ENCODE measurements at regions not wholly inside any gene's neighbourhood (a gene's known extent, or its start where the extent isn't known, plus 50 kb on each side); places are given as distances from the start of the nearest gene placed in this dataset.

- no peak for TF ChIP-seq CTCF (IDR thresholded peaks at IDR 0.05; ENCODE audit: low read depth, low read length)
- DNase-seq = no peak
- Histone ChIP-seq H3K27me3 (no peaks in the 10 kb centered on the region), H3K9me3 (no peaks in the 10 kb centered on the region), H3K36me3 (no peaks in the 10 kb centered on the region), H3K4me1 (no peaks in the 10 kb centered on the region), H3K4me3 (ENCODE audit: low read depth, low read length) (no peak overlapping the region)
Measured at GRCh38 chr15:81469154-81469553, 95.1 kb upstream of the TMC3 start.

GRCh38 chr15:81466741-81467140 is 92.7 kb upstream of the TMC3 start:
- TF ChIP-seq CTCF (IDR thresholded peaks at IDR 0.05; ENCODE audit: low read depth, low read length) = no peak
- no peaks in the 10 kb centered on the region for H3K4me1 ChIP-seq

GRCh38 chr15:81454024-81454423 is 80.0 kb upstream of the TMC3 start:
- H3K4me3 ChIP-seq (ENCODE audit: low read depth, low read length) = no peak overlapping the region
- no peaks in the 10 kb centered on the region for H3K4me1 ChIP-seq
- no peaks in the 10 kb centered on the region for H3K36me3 ChIP-seq
- no peak for DNase-seq
- TF ChIP-seq CTCF (IDR thresholded peaks at IDR 0.05; ENCODE audit: low read depth, low read length) = no peak
- H3K27me3 ChIP-seq = no peaks in the 10 kb centered on the region
- no peaks in the 10 kb centered on the region for H3K9me3 ChIP-seq

More at GRCh38 chr15:81466741-81467140, 92.7 kb upstream of the TMC3 start:
- no peaks in the 10 kb centered on the region for H3K27me3 ChIP-seq
- 0 out of 2 replicates have a peak, but pooled peaks cover 3% of the 10 kb centered on the region for H3K9me3 ChIP-seq
- H3K4me3 ChIP-seq (ENCODE audit: low read depth, low read length) = no peak overlapping the region
- DNase-seq = no peak
- H3K36me3 ChIP-seq = no peaks in the 10 kb centered on the region

GRCh38 chr15:81450721-81451120 is 76.7 kb upstream of the TMC3 start:
- H3K4me1 ChIP-seq = no peaks in the 10 kb centered on the region
- DNase-seq = no peak
- no peak overlapping the region for H3K4me3 ChIP-seq (ENCODE audit: low read depth, low read length)
- no peaks in the 10 kb centered on the region for H3K9me3 ChIP-seq
- H3K36me3 ChIP-seq = no peaks in the 10 kb centered on the region
- H3K27me3 ChIP-seq = no peaks in the 10 kb centered on the region
- TF ChIP-seq CTCF (IDR thresholded peaks at IDR 0.05; ENCODE audit: low read depth, low read length) = no peak

- no peaks in the 10 kb centered on the region for H3K36me3 ChIP-seq
- H3K27me3 ChIP-seq = no peaks in the 10 kb centered on the region
- no peak for DNase-seq
- H3K4me3 ChIP-seq (ENCODE audit: low read depth, low read length) = no peak overlapping the region
- H3K4me1 ChIP-seq = no peaks in the 10 kb centered on the region
- no peak for TF ChIP-seq CTCF (IDR thresholded peaks at IDR 0.05; ENCODE audit: low read depth, low read length)
- no peaks in the 10 kb centered on the region for H3K9me3 ChIP-seq
Measured at GRCh38 chr15:81449836-81450474, 75.9 kb upstream of the TMC3 start.

- H3K4me3 ChIP-seq (ENCODE audit: low read depth, low read length) = no peak overlapping the region
- H3K4me1 ChIP-seq = no peaks in the 10 kb centered on the region
- no peaks in the 10 kb centered on the region for H3K9me3 ChIP-seq
- H3K27me3 ChIP-seq = peaks cover 10% of the 10 kb centered on the region
- no peak for DNase-seq
- no peak for TF ChIP-seq CTCF (IDR thresholded peaks at IDR 0.05; ENCODE audit: low read depth, low read length)
- H3K36me3 ChIP-seq = no peaks in the 10 kb centered on the region
Measured at GRCh38 chr15:81443040-81443820, 69.2 kb upstream of the TMC3 start.
